ENCODE measurements at regions not wholly inside any gene's neighbourhood (a gene's known extent, or its start where the extent isn't known, plus 50 kb on each side); places are given as distances from the start of the nearest gene placed in this dataset.

- TF ChIP-seq, protein P1, sequence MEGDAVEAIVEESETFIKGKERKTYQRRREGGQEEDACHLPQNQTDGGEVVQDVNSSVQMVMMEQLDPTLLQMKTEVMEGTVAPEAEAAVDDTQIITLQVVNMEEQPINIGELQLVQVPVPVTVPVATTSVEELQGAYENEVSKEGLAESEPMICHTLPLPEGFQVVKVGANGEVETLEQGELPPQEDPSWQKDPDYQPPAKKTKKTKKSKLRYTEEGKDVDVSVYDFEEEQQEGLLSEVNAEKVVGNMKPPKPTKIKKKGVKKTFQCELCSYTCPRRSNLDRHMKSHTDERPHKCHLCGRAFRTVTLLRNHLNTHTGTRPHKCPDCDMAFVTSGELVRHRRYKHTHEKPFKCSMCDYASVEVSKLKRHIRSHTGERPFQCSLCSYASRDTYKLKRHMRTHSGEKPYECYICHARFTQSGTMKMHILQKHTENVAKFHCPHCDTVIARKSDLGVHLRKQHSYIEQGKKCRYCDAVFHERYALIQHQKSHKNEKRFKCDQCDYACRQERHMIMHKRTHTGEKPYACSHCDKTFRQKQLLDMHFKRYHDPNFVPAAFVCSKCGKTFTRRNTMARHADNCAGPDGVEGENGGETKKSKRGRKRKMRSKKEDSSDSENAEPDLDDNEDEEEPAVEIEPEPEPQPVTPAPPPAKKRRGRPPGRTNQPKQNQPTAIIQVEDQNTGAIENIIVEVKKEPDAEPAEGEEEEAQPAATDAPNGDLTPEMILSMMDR (IDR thresholded peaks at IDR 0.05; ENCODE audit: insufficient read depth in 1 of 2, low read depth in 1 of 2, low read length in 1 of 2, severe bottlenecking in 1 of 2, unreplicated experiment in 1 of 2), result no peak
- Mint-ChIP-seq H3K9me3 (ENCODE audit: unreplicated experiment) (peaks cover 69% of the 10 kb centered on the region), H3K4me1 (ENCODE audit: low read depth, unreplicated experiment) (no peaks in the 10 kb centered on the region), H3K27ac (ENCODE audit: unreplicated experiment) (no peak overlapping the region), H3K36me3 (ENCODE audit: insufficient read depth, unreplicated experiment) (no peaks in the 10 kb centered on the region), H3K4me3 (ENCODE audit: unreplicated experiment) (no peak overlapping the region), H3K27me3 (ENCODE audit: insufficient read depth, unreplicated experiment) (no peaks in the 10 kb centered on the region)
- intact Hi-C loops (cut with micrococcal nuclease; ENCODE audit: unreplicated experiment), result no loop called here
- Histone ChIP-seq H3K4me1 (no peaks in the 10 kb centered on the region), H3K4me3 (ENCODE audit: low read depth, low read length) (no peak overlapping the region), H3K27me3 (replicated peaks; ENCODE audit: control insufficient read depth, insufficient read depth, low read length) (no peaks in the 10 kb centered on the region), H3K9me3 (no peaks in the 10 kb centered on the region; the same call in none of the 2 replicates), H3K36me3 (ENCODE audit: control insufficient read depth, insufficient read depth, low read length) (no peaks in the 10 kb centered on the region)
- BruUV-seq (replicated peaks), result no TSS peak
- ChIA-PET CTCF (no interaction called here), POLR2A (no interaction called here)
- DNase-seq, result no peak
These were observed 60.9 kb upstream of the USP29 start for GRCh38 chr19:57058871-57059270.

DNA sequence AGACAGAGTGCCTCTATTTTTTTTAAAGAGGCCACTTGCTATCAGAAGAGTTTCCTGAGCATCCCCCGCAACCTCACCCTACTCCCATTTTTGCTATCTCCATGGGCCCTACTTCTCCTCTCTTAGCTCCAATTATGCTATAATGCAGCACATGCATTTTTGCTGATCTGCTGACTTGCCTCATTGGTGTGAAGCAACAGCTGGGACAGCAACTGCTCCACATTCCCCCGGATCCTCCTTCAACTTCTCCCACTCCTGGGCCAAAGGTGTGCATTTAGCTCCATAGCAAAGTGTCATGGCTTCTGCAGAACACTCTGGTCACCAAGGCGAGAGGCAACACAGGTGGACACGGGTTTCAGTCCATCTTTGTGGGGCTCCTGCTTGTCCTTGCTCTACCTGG, 56.7 kb upstream of the USP29 start:
- BruUV-seq (replicated peaks), result no TSS peak
- Mint-ChIP-seq H3K4me3 (ENCODE audit: unreplicated experiment) (no peak overlapping the region), H3K27ac (ENCODE audit: unreplicated experiment) (no peak overlapping the region), H3K9me3 (ENCODE audit: unreplicated experiment) (peaks cover 64% of the 10 kb centered on the region), H3K4me1 (ENCODE audit: low read depth, unreplicated experiment) (no peaks in the 10 kb centered on the region), H3K36me3 (ENCODE audit: insufficient read depth, unreplicated experiment) (no peaks in the 10 kb centered on the region), H3K27me3 (ENCODE audit: insufficient read depth, unreplicated experiment) (no peaks in the 10 kb centered on the region)
- Histone ChIP-seq H3K36me3 (ENCODE audit: control insufficient read depth, insufficient read depth, low read length) (no peaks in the 10 kb centered on the region), H3K27me3 (replicated peaks; ENCODE audit: control insufficient read depth, insufficient read depth, low read length) (no peaks in the 10 kb centered on the region), H3K4me1 (no peaks in the 10 kb centered on the region), H3K9me3 (no peaks in the 10 kb centered on the region; the same call in none of the 2 replicates), H3K4me3 (ENCODE audit: low read depth, low read length) (no peak overlapping the region)
- no peak for DNase-seq
- TF ChIP-seq, protein P1 (IDR thresholded peaks at IDR 0.05; ENCODE audit: insufficient read depth in 1 of 2, low read depth in 1 of 2, low read length in 1 of 2, severe bottlenecking in 1 of 2, unreplicated experiment in 1 of 2), result no peak
- ChIA-PET CTCF (no interaction called here), POLR2A (no interaction called here)
- intact Hi-C loops (cut with micrococcal nuclease; ENCODE audit: unreplicated experiment), result no loop called here

- Histone ChIP-seq H3K27me3 (replicated peaks; ENCODE audit: control insufficient read depth, insufficient read depth, low read length) (no peaks in the 10 kb centered on the region), H3K36me3 (ENCODE audit: control insufficient read depth, insufficient read depth, low read length) (no peaks in the 10 kb centered on the region), H3K9me3 (peaks cover 7% of the 10 kb centered on the region), H3K4me1 (no peaks in the 10 kb centered on the region), H3K4me3 (ENCODE audit: low read depth, low read length) (no peak overlapping the region)
- BruUV-seq (replicated peaks), result no TSS peak
- intact Hi-C loops (cut with micrococcal nuclease; ENCODE audit: unreplicated experiment), result no loop called here
- peaks cover 35% of the 10 kb centered on the region for H3K9me3 Mint-ChIP-seq (ENCODE audit: unreplicated experiment)
- H3K4me3 Mint-ChIP-seq (ENCODE audit: unreplicated experiment), result no peak overlapping the region
- no peak overlapping the region for H3K27ac Mint-ChIP-seq (ENCODE audit: unreplicated experiment)
- H3K36me3 Mint-ChIP-seq (ENCODE audit: insufficient read depth, unreplicated experiment), result no peaks in the 10 kb centered on the region
- TF ChIP-seq, protein P1 (IDR thresholded peaks at IDR 0.05; ENCODE audit: insufficient read depth in 1 of 2, low read depth in 1 of 2, low read length in 1 of 2, severe bottlenecking in 1 of 2, unreplicated experiment in 1 of 2), result no peak
- H3K4me1 Mint-ChIP-seq (ENCODE audit: low read depth, unreplicated experiment), result no peaks in the 10 kb centered on the region
- H3K27me3 Mint-ChIP-seq (ENCODE audit: insufficient read depth, unreplicated experiment), result no peaks in the 10 kb centered on the region
- no peak for DNase-seq
- ChIA-PET POLR2A (no interaction called here), CTCF (no interaction called here)
These were observed 52.3 kb upstream of the USP29 start for GRCh38 chr19:57067440-57067839.
